Adrenal gland (tissue), 5 donors: ENCODE measurements at regions not wholly inside any gene's neighbourhood (a gene's known extent, or its start where the extent isn't known, plus 50 kb on each side); places are given as distances from the start of the nearest gene placed in this dataset.

Experiments used
- CTCF ChIP-seq, 6 experiments: fragments of 450-650 bp in 4 of 6; fragments of 200-600 bp in 2 of 6; sonication (generic) in 1 of 6; IDR thresholded peaks; 1 replicate in 5 of 6; 2 replicates in 1 of 6; pipeline versions ENCODE4 v1.5.1 to v1.8.0; 2016 to 2021; ENCODE audit warnings: antibody characterized with exemption in 6 of 6, mild to moderate bottlenecking in 2 of 6, moderate library complexity in 1 of 6
- POLR2A ChIP-seq, 2 donors: fragments of 450-650 bp; IDR thresholded peaks; one replicate each; pipeline ENCODE4 v1.6.1; 2017; ENCODE audit warnings: antibody characterized with exemption in 2 of 2, mild to moderate bottlenecking in 2 of 2, moderate library complexity in 1 of 2
- donor health status: DM: no; HTN: no; CAD: no.

- TF ChIP-seq CTCF (IDR thresholded peaks at IDR 0.05) (no peak), POLR2A (IDR thresholded peaks at IDR 0.05) (no peak)
Observed at GRCh38 chr3:150225986-150226385, 182.1 kb upstream of the TSC22D2 start.
